ENCODE measurements at regions not wholly inside any gene's neighbourhood (a gene's known extent, or its start where the extent isn't known, plus 50 kb on each side); places are given as distances from the start of the nearest gene placed in this dataset.

DNA sequence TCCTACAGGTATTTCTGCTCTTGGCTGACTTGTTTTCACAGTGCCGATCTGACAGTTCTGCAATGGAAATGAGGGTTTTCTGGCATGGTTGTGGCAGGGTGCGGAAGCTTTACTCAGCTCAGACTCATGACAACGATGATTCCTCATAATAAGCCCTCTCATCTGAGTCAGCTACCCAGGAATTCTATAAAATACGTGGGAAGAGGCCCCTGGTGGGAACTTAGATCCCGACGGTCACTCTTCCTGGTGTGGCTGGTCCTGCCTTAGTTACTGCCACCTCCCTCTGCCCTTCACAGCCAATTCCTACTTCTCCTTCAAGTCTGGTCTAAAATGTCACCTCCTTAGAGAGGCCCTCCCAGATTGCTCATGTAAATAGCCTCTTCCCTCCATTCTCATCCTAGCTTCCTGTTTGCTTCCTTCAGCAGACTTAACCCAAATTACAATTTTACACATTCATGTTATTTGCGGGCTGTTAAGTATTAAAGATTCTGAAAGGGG, 104.2 kb upstream of the MAP1LC3B2 start:
- TF ChIP-seq POLR2A (IDR thresholded peaks at IDR 0.05; ENCODE audit: low read depth, low read length) (peak; percentile 32), CTCF (IDR thresholded peaks at IDR 0.05; ENCODE audit: extremely low read depth in 1 of 2, insufficient read depth in 1 of 2, low read depth in 1 of 2, low read length in 2 of 2) (no peak), JUN (IDR thresholded peaks at IDR 0.05; ENCODE audit: borderline replicate concordance, insufficient read depth, insufficient read length, low read depth) (peak; percentile 65), EZH2 (IDR thresholded peaks at IDR 0.05; ENCODE audit: borderline replicate concordance, low read depth, low read length, severe bottlenecking) (no peak), POLR2AphosphoS5 (IDR thresholded peaks at IDR 0.05; ENCODE audit: insufficient read depth, low read depth, low read length) (peak; percentile 60), MYC (IDR thresholded peaks at IDR 0.05; ENCODE audit: low read depth, low read length) (no peak), FOS (IDR thresholded peaks at IDR 0.05; ENCODE audit: borderline replicate concordance, insufficient read depth, low read length) (peak; percentile 86), GATA2 (IDR thresholded peaks at IDR 0.05; ENCODE audit: insufficient read depth, insufficient read length, low read depth, low read length) (no peak)
- TF ChIP-seq, protein P1, sequence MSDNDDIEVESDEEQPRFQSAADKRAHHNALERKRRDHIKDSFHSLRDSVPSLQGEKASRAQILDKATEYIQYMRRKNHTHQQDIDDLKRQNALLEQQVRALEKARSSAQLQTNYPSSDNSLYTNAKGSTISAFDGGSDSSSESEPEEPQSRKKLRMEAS (IDR thresholded peaks at IDR 0.05; ENCODE audit: insufficient read depth, insufficient read length), result no peak
